ENCODE measurements at regions not wholly inside any gene's neighbourhood (a gene's known extent, or its start where the extent isn't known, plus 50 kb on each side); places are given as distances from the start of the nearest gene placed in this dataset.

- TF ChIP-seq SIN3A (IDR thresholded peaks at IDR 0.05; ENCODE audit: borderline replicate concordance, insufficient read depth, low read length) = no peak
- no peak for TF ChIP-seq TAF1 (IDR thresholded peaks at IDR 0.05; ENCODE audit: borderline replicate concordance, insufficient read depth, low read length)
- TF ChIP-seq POLR2AphosphoS5 (IDR thresholded peaks at IDR 0.05; ENCODE audit: low read depth, low read length) = no peak
- TF ChIP-seq REST (IDR thresholded peaks at IDR 0.05; ENCODE audit: insufficient read depth in 1 of 2, low read depth in 2 of 2, low read length in 2 of 2) = no peak
- no peak for TF ChIP-seq FOXP2 (optimal IDR thresholded peaks at IDR 0.05; ENCODE audit: borderline replicate concordance, extremely low read depth, extremely low read length, insufficient read depth)
These were observed 305.7 kb upstream of the SETBP1 start for GRCh38 chr18:44374966-44375365.

GRCh38 chr18:44386401-44386800, 294.3 kb upstream of the SETBP1 start:
- TF ChIP-seq TAF1 (IDR thresholded peaks at IDR 0.05; ENCODE audit: borderline replicate concordance, insufficient read depth, low read length) (no peak), SIN3A (IDR thresholded peaks at IDR 0.05; ENCODE audit: borderline replicate concordance, insufficient read depth, low read length) (no peak), REST (IDR thresholded peaks at IDR 0.05; ENCODE audit: insufficient read depth in 1 of 2, low read depth in 2 of 2, low read length in 2 of 2) (no peak), FOXP2 (optimal IDR thresholded peaks at IDR 0.05; ENCODE audit: borderline replicate concordance, extremely low read depth, extremely low read length, insufficient read depth) (no peak), POLR2AphosphoS5 (IDR thresholded peaks at IDR 0.05; ENCODE audit: low read depth, low read length) (no peak)

- no peak for TF ChIP-seq TAF1 (IDR thresholded peaks at IDR 0.05; ENCODE audit: borderline replicate concordance, insufficient read depth, low read length)
- no peak for TF ChIP-seq SIN3A (IDR thresholded peaks at IDR 0.05; ENCODE audit: borderline replicate concordance, insufficient read depth, low read length)
- no peak for TF ChIP-seq POLR2AphosphoS5 (IDR thresholded peaks at IDR 0.05; ENCODE audit: low read depth, low read length)
- no peak for TF ChIP-seq REST (IDR thresholded peaks at IDR 0.05; ENCODE audit: insufficient read depth in 1 of 2, low read depth in 2 of 2, low read length in 2 of 2)
- no peak for TF ChIP-seq FOXP2 (optimal IDR thresholded peaks at IDR 0.05; ENCODE audit: borderline replicate concordance, extremely low read depth, extremely low read length, insufficient read depth)
These were observed 292.4 kb upstream of the SETBP1 start for GRCh38 chr18:44388329-44388728.

GRCh38 chr18:44392933-44393332, 287.8 kb upstream of the SETBP1 start:
- TF ChIP-seq POLR2AphosphoS5 (IDR thresholded peaks at IDR 0.05; ENCODE audit: low read depth, low read length) = no peak
- TF ChIP-seq REST (IDR thresholded peaks at IDR 0.05; ENCODE audit: insufficient read depth in 1 of 2, low read depth in 2 of 2, low read length in 2 of 2) = no peak
- TF ChIP-seq TAF1 (IDR thresholded peaks at IDR 0.05; ENCODE audit: borderline replicate concordance, insufficient read depth, low read length) = no peak

- no peak for TF ChIP-seq POLR2AphosphoS5 (IDR thresholded peaks at IDR 0.05; ENCODE audit: low read depth, low read length)
- no peak for TF ChIP-seq REST (IDR thresholded peaks at IDR 0.05; ENCODE audit: insufficient read depth in 1 of 2, low read depth in 2 of 2, low read length in 2 of 2)
- no peak for TF ChIP-seq TAF1 (IDR thresholded peaks at IDR 0.05; ENCODE audit: borderline replicate concordance, insufficient read depth, low read length)
- TF ChIP-seq FOXP2 (optimal IDR thresholded peaks at IDR 0.05; ENCODE audit: borderline replicate concordance, extremely low read depth, extremely low read length, insufficient read depth) = no peak
- no peak for TF ChIP-seq SIN3A (IDR thresholded peaks at IDR 0.05; ENCODE audit: borderline replicate concordance, insufficient read depth, low read length)
These were observed 287.3 kb upstream of the SETBP1 start for GRCh38 chr18:44393406-44393805.

Measured in PFSK-1 (cell line).